ENCODE measurements at regions not wholly inside any gene's neighbourhood (a gene's known extent, or its start where the extent isn't known, plus 50 kb on each side); places are given as distances from the start of the nearest gene placed in this dataset.
"Not testable (repeated sequence)": the region's sequence is repeated elsewhere in the genome, so short reads cannot be mapped to it uniquely, and the experiment has no call there.

GRCh38 chrX:55357236-55357635 is 92.5 kb upstream of the PAGE3 start:
- H3K27me3 ChIP-seq: no peaks in the 10 kb centered on the region

GRCh38 chrX:55379396-55379795 is 72.5 kb upstream of the MAGEH1 start:
- Histone ChIP-seq H3K36me3 (no peaks in the 10 kb centered on the region), H3K27me3 (no peaks in the 10 kb centered on the region), H3K9me3 (no peaks in the 10 kb centered on the region), H3K4me1 (no peaks in the 10 kb centered on the region), H3K4me3 (ENCODE audit: low read depth, low read length) (no peak overlapping the region)
- no peak for DNase-seq
- TF ChIP-seq CTCF (IDR thresholded peaks at IDR 0.05; ENCODE audit: low read depth, low read length): no peak

More at GRCh38 chrX:55357236-55357635, 92.5 kb upstream of the PAGE3 start:
- Histone ChIP-seq H3K4me3 (ENCODE audit: low read depth, low read length) (no peak overlapping the region), H3K4me1 (no peaks in the 10 kb centered on the region), H3K9me3 (no peaks in the 10 kb centered on the region), H3K36me3 (no peaks in the 10 kb centered on the region)
- TF ChIP-seq CTCF (IDR thresholded peaks at IDR 0.05; ENCODE audit: low read depth, low read length): no peak
- DNase-seq: no peak

- no peaks in the 10 kb centered on the region for H3K4me1 ChIP-seq
- no peaks in the 10 kb centered on the region for H3K27me3 ChIP-seq
- no peak overlapping the region for H3K4me3 ChIP-seq (ENCODE audit: low read depth, low read length)
- no peaks in the 10 kb centered on the region for H3K9me3 ChIP-seq
- DNase-seq: no peak
- no peak for TF ChIP-seq CTCF (IDR thresholded peaks at IDR 0.05; ENCODE audit: low read depth, low read length)
- no peaks in the 10 kb centered on the region for H3K36me3 ChIP-seq
Measured at GRCh38 chrX:55389376-55389775, 62.6 kb upstream of the MAGEH1 start.

- not testable (repeated sequence) for DNase-seq; H3K4me3 ChIP-seq (ENCODE audit: low read depth, low read length); H3K4me1 ChIP-seq; H3K27me3 ChIP-seq; H3K9me3 ChIP-seq; H3K36me3 ChIP-seq
Measured at GRCh38 chrX:55396836-55397235, 55.1 kb upstream of the MAGEH1 start.
